Hepatic stellate cell (primary cell): ENCODE measurements at regions not wholly inside any gene's neighbourhood (a gene's known extent, or its start where the extent isn't known, plus 50 kb on each side); places are given as distances from the start of the nearest gene placed in this dataset.

Source experiments
- DNase-seq: peaks from one replicate; pipeline ENCODE4 v3.0.0; 2011; ENCODE audit warnings: low spot score

- DNase-seq, result no peak
Observed at GRCh38 chr21:39054066-39054465, 129.2 kb downstream of the PSMG1 start.

- no peak for DNase-seq
Observed at GRCh38 chr21:39053126-39053525, 130.1 kb downstream of the PSMG1 start.

GRCh38 chr21:39052718-39053117 is 130.5 kb downstream of the PSMG1 start:
- no peak for DNase-seq

- peak; percentile 74 for DNase-seq
Observed at GRCh38 chr21:39051588-39051949, 131.7 kb downstream of the PSMG1 start.

GRCh38 chr21:39050841-39051587 is 132.2 kb downstream of the PSMG1 start:
- DNase-seq, result no peak

DNA sequence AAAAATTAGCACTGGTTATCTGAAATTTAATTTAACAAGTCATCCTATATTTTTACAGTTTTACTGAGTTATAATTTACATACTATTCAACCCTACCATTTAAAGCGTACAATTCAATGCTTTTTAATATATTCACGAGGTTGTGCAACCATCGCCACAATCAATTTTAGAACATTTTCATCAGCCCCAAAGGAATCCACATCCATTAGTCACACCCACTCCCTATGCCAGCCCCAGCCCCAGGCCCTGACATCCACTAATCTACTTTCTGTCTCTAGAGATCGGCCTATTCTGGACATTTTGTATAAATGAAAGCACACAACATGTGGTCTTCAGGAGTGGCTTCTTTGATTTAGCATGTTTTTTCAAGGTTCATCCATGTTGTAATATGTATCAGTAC is 134.7 kb downstream of the PSMG1 start:
- DNase-seq, result no peak

DNA sequence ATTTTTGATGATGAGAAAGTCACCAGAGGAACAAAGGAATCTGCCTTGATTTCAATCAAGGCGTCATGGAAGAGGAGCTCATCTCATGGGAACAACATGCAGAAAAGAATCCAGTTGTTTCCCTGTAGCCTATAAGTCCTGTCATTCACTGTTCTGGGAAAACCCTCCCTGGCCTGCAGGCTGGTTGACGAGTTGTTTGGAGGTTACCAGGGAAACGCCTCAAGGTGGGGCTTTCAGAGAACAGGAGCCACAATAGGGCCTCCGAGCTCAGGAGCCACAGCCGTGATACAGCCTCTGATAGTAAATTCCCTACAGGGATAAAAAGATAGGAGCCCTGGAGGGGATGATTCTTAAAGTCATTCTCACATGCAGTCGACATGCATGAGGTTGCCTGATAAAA is 135.2 kb downstream of the PSMG1 start:
- DNase-seq, result no peak

DNA sequence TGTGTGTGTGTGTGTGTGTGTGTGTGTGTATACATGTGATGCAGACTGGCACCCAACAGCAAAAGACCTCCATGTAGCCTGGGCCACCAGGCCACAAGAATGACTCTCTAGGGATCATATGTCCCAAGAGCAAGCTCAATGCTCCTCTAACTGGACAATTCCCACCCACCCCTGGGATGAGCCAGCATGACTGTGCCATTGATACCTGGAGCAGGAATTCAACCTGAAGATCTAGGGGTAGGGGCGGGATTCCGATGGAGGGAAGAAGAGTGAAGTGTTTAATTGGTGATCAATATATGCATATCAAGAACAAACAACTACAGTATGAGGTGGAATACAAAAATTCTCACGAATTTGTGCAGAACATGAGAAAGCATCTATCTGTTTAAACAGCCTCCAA is 136.2 kb downstream of the PSMG1 start:
- no peak for DNase-seq

- DNase-seq, result no peak
Observed at GRCh38 chr21:39046236-39046916, 136.9 kb downstream of the PSMG1 start.

GRCh38 chr21:39041816-39042215 is 141.4 kb downstream of the PSMG1 start:
- no peak for DNase-seq

GRCh38 chr21:39040494-39041110 is 142.6 kb downstream of the PSMG1 start:
- no peak for DNase-seq

GRCh38 chr21:39037807-39038405 is 145.3 kb downstream of the PSMG1 start:
- DNase-seq, result no peak

- DNase-seq, result no peak
Observed at GRCh38 chr21:39036581-39036980, 146.7 kb downstream of the PSMG1 start.

DNA sequence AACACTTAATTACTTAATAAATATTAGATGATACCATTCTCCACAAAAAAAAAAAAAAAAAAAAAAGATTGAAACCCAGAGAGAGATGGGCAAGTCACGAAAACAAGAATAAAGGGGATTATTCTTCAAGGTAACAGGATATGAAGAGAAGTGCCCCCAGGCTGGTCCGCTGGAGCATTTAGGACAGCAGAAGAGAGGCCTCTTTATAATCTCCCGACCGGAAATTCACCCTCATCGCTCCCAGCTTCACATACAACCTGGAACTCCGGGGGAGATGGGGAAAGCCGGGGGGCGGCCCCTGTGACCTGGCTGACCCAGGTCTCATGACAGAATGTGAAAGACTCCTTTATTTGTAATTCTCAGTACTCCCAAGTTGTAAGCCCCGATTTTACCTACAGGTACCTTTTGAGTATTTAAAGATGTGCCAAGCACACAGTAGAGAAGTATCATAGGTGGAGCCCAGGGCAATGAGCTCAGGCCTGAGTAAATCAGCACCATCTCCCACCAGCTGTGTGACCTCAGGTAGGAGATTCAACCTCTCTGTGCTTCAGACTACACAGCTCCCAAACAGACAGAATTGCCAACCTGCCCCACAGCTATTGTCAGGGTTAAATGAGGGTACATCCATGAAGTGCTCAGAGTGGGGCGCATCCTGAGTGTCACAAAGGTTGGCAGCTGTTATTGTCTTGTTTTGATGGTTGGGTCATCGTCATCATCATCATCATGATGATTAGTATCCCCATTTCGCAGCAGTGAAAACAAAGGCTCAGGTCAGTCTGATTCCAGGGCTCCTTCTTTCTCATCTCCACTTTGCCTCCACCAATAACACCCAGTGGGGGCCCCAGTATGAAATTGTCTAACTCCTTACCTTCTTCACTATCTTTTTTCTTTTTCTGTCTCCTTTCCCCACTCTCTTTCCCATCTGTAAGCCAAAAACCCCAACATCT is 148.4 kb downstream of the PSMG1 start:
- DNase-seq, result no peak

GRCh38 chr21:39033878-39034589 is 149.2 kb downstream of the PSMG1 start:
- DNase-seq, result no peak

DNA sequence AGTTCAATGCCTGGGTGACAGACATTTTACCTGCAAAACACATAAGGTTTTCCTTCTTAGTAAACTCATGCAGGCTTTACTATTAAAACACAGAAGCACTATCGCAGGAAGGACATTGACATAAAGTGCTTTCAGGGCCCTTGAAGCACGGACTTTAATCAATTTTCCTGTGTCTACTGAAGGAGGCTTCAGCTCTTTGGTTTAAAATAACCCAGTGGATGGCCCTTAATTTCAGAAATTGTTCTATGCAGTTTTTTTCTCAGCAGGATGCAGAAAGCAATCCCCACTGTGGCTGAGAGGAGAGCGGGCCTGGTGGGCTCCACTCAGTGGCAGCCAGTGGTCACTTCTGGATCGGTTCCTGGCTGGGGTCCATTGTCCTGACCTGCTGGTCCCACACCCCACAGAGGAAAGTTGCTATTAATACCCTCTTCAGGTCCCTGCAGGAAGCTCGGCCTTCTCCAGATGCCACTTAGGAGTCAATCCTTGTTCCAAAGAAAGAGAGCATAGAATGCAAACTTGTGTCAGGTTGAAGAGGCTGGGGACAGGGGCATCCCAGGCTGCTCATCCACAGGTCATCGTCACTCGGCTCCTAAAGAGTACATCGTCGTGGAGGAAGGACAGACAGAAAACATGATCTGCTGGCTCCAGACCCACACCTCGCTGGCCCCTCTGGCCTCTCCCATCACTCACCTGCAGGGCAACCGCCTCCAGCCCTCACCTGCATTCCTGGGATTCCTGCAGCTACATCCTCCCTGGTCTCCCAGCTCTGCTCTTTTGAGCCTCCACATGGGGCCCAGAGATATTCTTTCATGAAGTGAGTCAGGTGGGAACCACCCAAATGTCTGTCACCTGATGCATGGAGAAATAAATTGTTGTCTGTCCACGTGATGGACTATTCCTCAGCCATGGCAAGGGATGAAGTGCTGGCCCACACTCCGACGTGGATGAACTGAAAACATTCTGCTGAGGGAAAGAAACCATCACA is 153.1 kb downstream of the PSMG1 start:
- no peak for DNase-seq

- DNase-seq, result peak; percentile 76
Observed at GRCh38 chr21:39029086-39029755, 154.0 kb downstream of the PSMG1 start.

DNA sequence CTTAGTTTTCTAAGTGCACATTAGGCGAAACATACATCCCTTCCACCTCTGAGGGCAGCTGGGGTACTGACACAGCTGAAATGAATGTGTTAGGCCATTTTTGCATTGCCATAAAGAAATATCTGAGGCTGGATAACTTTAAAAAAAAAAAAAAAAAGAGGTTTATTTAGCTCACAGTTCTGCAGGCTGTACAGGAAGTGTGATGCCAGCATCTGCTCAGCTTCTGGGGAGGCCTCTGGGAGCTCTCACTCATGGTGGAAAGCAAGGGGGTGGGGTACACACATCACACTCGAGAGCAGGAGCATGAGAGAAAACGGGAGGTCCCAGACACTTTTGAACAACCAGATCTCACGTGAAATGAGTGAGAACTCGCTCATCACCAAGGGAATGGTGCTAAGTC is 158.1 kb downstream of the PSMG1 start:
- no peak for DNase-seq

GRCh38 chr21:39024538-39024937 is 158.7 kb downstream of the PSMG1 start:
- no peak for DNase-seq
